GM12864 (cell line): ENCODE measurements at regions not wholly inside any gene's neighbourhood (a gene's known extent, or its start where the extent isn't known, plus 50 kb on each side); places are given as distances from the start of the nearest gene placed in this dataset.

Source experiments
- DNase-seq: peaks from one replicate; pipeline ENCODE4 v3.0.0-alpha.2; 2011; ENCODE audit warnings: low read depth
- H3K4me3 ChIP-seq: 2 replicates; pipeline ENCODE4 v1.5.1; 2011; ENCODE audit warnings: mild to moderate bottlenecking, low read depth, low read length, control low read depth
- CTCF ChIP-seq: IDR thresholded peaks from 2 replicates; pipeline ENCODE4 v1.5.1; 2011; ENCODE audit warnings: low read depth, mild to moderate bottlenecking, moderate library complexity, low read length, control low read depth, inconsistent platforms; ENCODE audit errors: missing control alignments

GRCh38 chr20:57860576-57860975 lies 150.8 kb upstream of the PMEPA1 start:
- H3K4me3 ChIP-seq: no peak overlapping the region
- TF ChIP-seq CTCF: no peak
- no peak for DNase-seq

- TF ChIP-seq CTCF: no peak
- DNase-seq: no peak
- H3K4me3 ChIP-seq: no peak overlapping the region
Observed at GRCh38 chr20:57857969-57858368, 148.2 kb upstream of the PMEPA1 start.

GRCh38 chr20:57857118-57857517 lies 147.3 kb upstream of the PMEPA1 start:
- DNase-seq: no peak
- no peak for TF ChIP-seq CTCF
- no peak overlapping the region for H3K4me3 ChIP-seq

GRCh38 chr20:57856658-57857057 lies 146.8 kb upstream of the PMEPA1 start:
- TF ChIP-seq CTCF: no peak
- no peak overlapping the region for H3K4me3 ChIP-seq
- no peak for DNase-seq

- no peak for TF ChIP-seq CTCF
- H3K4me3 ChIP-seq: no peak overlapping the region
- DNase-seq: no peak
Observed at GRCh38 chr20:57851796-57852195, 142.0 kb upstream of the PMEPA1 start.

- DNase-seq: no peak
- TF ChIP-seq CTCF: no peak
- H3K4me3 ChIP-seq: no peak overlapping the region
Observed at GRCh38 chr20:57851025-57851682, 141.3 kb upstream of the PMEPA1 start.

- TF ChIP-seq CTCF: no peak
- DNase-seq: no peak
- H3K4me3 ChIP-seq: no peak overlapping the region
Observed at GRCh38 chr20:57849521-57850215, 139.9 kb upstream of the PMEPA1 start.
